IPS DF 4.7 (cell line): ENCODE measurements at regions not wholly inside any gene's neighbourhood (a gene's known extent, or its start where the extent isn't known, plus 50 kb on each side); places are given as distances from the start of the nearest gene placed in this dataset.

Experiments
- DNase-seq: peaks from one replicate; pipeline ENCODE4 v3.0.0-alpha.2; 2013; ENCODE audit warnings: low spot score; ENCODE audit errors: extremely low read depth

DNA sequence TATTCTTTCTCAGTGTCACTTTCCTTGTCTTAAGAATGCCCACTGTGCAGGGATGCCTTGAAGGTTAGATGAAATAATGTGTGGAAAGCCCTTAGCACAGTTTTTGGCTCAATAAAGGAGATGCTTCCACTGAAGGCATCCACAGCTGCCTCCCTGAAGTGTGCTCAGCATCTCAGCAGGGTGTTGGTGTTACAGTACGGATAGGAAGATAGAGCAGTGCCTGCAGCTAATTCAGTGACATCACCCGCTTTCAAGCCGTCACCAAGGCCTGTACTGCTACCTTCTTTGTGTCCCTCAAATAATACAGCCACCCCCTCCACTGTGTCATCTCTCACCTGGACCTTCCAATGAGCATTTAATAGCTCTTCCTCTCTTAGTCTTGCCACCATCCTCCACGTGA is 59.0 kb downstream of the NDUFS5 start:
- no peak for DNase-seq

- DNase-seq: no peak
Measured at GRCh38 chr1:39086386-39086785, 60.2 kb downstream of the NDUFS5 start.

DNA sequence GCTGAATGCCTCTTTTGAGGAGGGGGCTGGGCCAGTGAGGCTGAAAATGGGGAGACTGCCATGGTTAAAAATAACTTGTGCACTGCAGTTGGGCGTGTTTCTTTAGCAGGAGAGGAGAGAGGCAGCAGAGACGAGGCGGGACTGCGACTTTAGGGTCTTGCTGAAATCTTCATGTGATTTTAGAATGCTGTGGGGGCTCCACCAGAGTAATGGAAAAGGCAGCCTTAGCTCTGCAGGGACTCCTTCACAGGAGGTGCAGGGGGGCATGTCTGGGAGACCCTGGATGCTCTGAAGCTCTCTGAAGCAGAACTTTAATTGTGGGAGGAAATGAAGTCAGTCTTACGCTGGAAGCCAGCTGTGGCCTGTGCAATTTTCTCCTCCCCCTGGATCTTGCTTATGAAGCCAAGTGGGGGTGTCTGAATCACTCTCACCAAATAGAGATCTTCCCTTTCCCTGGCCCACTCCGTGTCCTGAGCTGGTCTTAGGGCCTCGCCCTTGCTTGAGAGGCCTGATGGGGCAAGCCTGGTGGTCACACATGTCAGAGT is 60.8 kb downstream of the NDUFS5 start:
- DNase-seq: no peak

DNA sequence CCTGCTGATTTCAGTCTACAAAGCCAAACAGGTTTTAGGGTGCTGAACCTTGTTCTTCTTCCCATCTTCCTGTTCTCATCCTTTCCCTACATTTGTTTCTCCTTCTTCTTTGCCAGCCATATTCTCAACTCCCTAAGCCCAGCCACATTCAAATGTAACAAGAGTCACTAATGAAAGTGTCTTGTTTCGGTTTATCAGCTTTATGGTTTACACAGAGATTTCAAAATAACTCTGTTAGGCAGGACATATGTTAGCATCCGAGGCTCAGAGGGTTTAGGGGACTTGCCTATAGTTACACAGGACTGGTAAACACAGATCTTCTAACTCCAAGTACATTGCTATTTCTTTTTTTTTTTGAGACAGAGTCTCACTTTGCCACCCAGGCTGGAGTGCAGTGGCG is 61.3 kb downstream of the NDUFS5 start:
- DNase-seq: no peak

DNA sequence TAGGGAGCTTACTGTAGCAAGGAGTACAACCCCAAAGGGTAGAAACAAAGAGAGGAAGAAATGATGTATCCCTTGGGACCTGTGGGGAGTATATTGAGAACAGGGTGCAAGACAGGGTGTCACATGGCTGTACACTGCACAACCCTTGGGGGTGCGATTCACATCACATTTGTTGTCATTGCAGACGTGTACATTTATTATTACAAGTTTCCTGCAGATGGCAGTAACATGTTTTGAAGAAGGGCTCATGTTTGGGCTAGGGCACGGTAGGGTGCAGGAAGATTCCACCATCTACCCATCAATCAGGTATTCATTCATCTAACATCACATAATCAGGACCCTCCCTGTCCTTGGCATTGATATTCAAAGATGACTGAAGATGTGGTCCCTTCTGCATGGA is 62.5 kb downstream of the NDUFS5 start:
- no peak for DNase-seq

DNA sequence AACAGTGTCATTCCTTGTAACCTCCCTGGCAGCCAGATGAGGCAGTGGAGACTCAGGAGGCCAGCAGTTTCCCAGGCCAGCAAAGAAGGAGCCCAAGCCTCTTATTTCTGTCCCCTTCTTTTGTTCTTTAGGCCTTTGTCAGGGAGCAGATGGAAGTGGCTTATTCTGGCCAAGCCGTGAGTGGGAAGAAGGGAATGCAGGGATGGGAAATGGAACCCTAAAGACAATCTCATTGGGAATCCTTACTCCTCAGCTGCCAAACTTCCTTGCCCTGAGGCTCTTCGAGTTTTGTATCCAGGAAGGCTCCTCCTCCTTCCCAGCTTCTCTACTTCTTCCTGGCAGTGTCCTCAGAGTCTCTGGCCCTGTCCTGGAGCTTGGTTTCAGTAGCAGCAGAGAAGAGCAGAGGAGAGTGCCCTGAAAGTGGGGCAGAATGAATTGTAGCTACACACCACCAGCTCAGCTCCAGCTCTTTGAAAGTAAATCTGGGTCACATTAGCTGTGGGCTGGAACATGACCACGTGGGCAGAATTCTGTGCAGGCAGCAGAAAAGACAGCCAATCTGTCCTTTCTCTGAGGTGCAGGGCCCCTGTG is 63.9 kb downstream of the NDUFS5 start:
- DNase-seq: no peak

DNA sequence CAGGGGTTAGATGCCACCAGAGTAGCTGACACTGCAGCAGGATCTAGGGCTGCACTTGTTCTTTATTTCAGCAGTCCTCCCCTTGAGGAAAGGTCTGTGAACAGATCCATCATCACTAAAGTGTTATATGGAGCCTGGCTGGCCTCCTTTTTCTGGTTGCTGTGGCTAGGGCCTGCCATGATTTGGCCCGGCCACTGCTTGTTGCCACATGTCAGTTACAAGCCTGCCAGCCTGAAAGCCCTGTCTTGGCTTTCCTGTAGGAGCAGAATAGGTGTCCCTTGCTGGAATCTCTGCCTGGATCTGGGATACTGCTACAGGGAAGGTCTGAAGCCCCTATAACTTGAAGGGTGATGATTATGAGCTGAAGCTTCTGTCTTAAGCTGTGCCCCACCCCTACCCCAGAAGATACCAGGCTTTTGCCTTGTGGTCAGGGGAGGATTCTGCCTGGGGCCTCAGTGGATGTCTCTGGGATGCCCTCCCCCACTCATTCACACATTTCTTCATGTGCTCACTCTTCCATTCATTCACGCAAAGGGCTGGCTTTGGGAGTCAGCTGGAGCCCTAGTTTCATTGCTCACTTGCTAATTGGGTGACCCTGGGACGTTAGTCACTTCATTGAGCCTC is 64.7 kb downstream of the NDUFS5 start:
- no peak for DNase-seq

- no peak for DNase-seq
Measured at GRCh38 chr1:39091845-39092645, 65.9 kb downstream of the NDUFS5 start.

DNA sequence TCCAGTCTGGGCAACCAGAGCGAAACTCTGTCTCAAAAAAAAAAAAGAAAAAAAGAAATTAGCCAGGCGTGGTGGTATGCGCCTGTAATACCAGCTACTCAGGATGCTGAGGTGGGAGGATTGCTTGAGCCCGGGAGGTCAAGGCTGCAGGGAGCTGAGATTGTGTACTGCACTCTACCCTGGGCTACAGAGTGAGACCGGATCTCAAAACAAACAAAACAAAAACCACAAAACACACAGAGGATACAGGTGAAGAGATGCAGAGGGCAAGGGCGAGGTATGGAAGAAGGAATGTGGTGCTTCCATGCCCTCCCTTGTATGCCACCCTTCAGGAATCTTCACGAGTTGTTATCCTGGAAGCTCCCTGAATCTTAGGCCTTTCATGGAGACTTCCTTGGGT is 68.5 kb downstream of the NDUFS5 start:
- DNase-seq: no peak

- DNase-seq: peak; percentile 89
Measured at GRCh38 chr1:39098546-39099250, 72.5 kb downstream of the NDUFS5 start.

DNA sequence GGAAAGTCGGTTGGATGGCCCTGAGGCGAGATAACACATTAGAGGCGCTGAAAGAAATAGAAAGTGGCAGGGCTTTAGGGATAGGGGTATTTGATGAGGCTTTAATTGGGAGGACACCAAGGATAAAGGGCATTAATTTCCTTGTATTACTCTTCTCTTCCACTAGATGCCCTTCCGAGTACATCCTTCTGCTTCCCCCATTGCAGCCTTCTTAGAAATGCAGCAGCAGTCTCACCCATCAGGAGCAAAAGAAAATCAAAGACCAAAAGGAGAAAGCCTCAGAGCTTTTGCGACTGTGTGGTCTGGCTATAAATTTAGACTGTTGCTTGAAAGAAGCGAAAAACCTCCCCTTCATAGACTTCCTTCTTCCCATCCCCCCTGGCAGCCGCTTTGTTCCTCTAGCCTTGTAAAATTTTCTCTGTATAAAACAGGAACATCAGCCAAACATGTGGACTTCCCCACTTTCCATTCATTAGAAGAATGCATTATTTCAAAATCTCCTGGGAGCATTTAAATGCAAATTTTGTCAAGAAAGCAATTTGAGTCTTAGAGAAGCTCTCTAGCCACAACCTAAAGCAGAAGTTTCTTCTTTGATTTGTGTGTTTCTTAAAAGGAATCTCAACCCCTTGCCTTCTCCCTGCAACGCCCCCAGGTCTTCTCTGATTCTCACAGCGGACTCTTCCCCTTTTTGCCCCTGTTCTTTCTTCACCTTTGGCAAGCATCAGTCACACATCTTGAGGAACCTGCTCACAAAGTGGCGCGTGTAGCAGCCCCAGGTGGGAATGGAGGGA is 76.6 kb downstream of the NDUFS5 start:
- DNase-seq: no peak

GRCh38 chr1:39103328-39104157 is 77.4 kb downstream of the NDUFS5 start:
- DNase-seq: no peak

DNA sequence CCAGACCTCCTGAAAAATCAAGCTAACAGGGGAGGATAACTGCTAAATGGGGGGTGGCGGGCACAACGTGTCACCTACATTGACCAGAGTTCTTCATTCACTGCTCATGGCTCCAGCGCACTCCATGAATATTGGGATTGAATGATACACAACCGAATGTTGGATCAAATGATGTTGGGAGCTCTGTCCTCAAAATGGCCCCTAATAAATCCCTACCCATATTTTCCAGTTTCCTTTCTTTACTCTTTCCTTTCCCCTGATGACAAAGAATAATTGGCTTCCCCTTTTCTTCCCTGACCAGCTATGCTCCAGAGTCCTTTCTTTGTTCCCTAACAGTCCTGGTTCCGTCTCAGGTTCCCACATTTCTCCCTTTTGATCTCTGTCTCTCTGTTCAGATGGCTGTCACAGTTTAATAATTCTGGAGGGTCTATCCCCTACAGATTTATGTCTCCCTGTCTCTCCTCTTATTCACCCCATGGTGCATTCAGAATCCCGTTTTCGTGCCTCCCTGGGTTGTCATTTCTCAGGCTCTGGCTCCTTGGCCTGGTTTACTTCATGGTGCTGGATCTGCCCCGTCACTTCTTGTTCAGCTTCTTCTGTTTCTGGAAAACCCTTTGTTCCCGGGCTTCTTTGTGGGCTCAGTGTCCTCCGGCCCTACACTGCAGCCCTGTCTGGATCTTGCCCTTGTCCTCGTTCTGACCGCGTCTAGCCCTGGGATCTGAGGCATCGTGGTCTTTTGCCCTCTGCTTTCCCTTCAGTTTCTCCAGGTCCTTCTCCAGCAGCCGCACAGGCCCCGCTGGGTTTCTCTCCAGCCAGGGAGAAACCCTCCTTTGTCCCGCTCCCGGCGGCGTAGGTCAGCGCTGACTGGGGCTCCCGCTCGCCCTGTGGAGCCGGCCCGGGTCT is 78.3 kb downstream of the NDUFS5 start:
- no peak for DNase-seq

GRCh38 chr1:39105061-39105840 is 79.1 kb downstream of the NDUFS5 start:
- no peak for DNase-seq

GRCh38 chr1:39105841-39106765 is 80.0 kb downstream of the NDUFS5 start:
- DNase-seq: no peak

GRCh38 chr1:39106801-39107327 is 80.7 kb downstream of the NDUFS5 start:
- DNase-seq: no peak
